Astrocyte of the spinal cord (primary cell): ENCODE measurements at regions not wholly inside any gene's neighbourhood (a gene's known extent, or its start where the extent isn't known, plus 50 kb on each side); places are given as distances from the start of the nearest gene placed in this dataset.
A peak's percentile ranks its signal among the peaks of the same experiment; 100 is the strongest.

Experiments used
- DNase-seq: peaks from one replicate; pipeline ENCODE4 v3.0.0; 2011; ENCODE audit warnings: low read depth, low spot score
- H3K4me3 ChIP-seq: 2 replicates; pipeline ENCODE4 v1.5.1; 2011; ENCODE audit warnings: low read depth, mild to moderate bottlenecking, low read length, moderate library complexity
- CTCF ChIP-seq: IDR thresholded peaks from 2 replicates; pipeline ENCODE4 v1.5.1; 2012; ENCODE audit warnings: low read depth, mild to moderate bottlenecking, low read length, inconsistent platforms
- in situ Hi-C: cut with HindIII; loops from 2 replicates; pipeline ENCODE4 v1.10.0; 2017; ENCODE audit warnings: low sequenced_read_pairs

- DNase-seq, result peak; percentile 62
- no peak overlapping the region for H3K4me3 ChIP-seq
- no peak for TF ChIP-seq CTCF
- in situ Hi-C loops, result no loop called here
These were observed 315.9 kb upstream of the SEMA3A start for GRCh38 chr7:84510505-84510904.

- H3K4me3 ChIP-seq, result no peak overlapping the region
- in situ Hi-C loops, result no loop called here
- no peak for DNase-seq
- no peak for TF ChIP-seq CTCF
These were observed 314.9 kb upstream of the SEMA3A start for GRCh38 chr7:84509522-84509921.

GRCh38 chr7:84508606-84509005 lies 314.0 kb upstream of the SEMA3A start:
- in situ Hi-C loops, result no loop called here
- DNase-seq, result no peak
- no peak overlapping the region for H3K4me3 ChIP-seq
- no peak for TF ChIP-seq CTCF

- no peak overlapping the region for H3K4me3 ChIP-seq
- DNase-seq, result no peak
- no peak for TF ChIP-seq CTCF
- in situ Hi-C loops, result no loop called here
These were observed 312.9 kb upstream of the SEMA3A start for GRCh38 chr7:84507529-84507928.

GRCh38 chr7:84506151-84506550 lies 311.6 kb upstream of the SEMA3A start:
- no peak overlapping the region for H3K4me3 ChIP-seq
- no peak for TF ChIP-seq CTCF
- no peak for DNase-seq
- in situ Hi-C loops, result no loop called here

- H3K4me3 ChIP-seq, result no peak overlapping the region
- no peak for TF ChIP-seq CTCF
These were observed 307.6 kb upstream of the SEMA3A start for GRCh38 chr7:84502239-84502638.

GRCh38 chr7:84497873-84498272 lies 303.3 kb upstream of the SEMA3A start:
- H3K4me3 ChIP-seq, result no peak overlapping the region
- in situ Hi-C loops, result no loop called here
- DNase-seq, result no peak
- no peak for TF ChIP-seq CTCF

More at GRCh38 chr7:84502239-84502638, 307.6 kb upstream of the SEMA3A start:
- no peak for DNase-seq
- in situ Hi-C loops, result no loop called here
